T-helper 2 cell treated with Interferon-gamma antibody and Interleukin-4, amounts not matched to agents 5 μg/mL and 100 μg/mL, for 36 hours (primary cell): ENCODE measurements at regions not wholly inside any gene's neighbourhood (a gene's known extent, or its start where the extent isn't known, plus 50 kb on each side); places are given as distances from the start of the nearest gene placed in this dataset.

Experiments used
- DNase-seq: peaks from one replicate; pipeline ENCODE4 v3.0.0; 2021; ENCODE audit warnings: low spot score
- H3K27ac Mint-ChIP-seq: one replicate; pipeline ENCODE4 v1.8.0; 2021; ENCODE audit warnings: mild to moderate bottlenecking, mixed read lengths
- H3K27me3 Mint-ChIP-seq: one replicate; pipeline ENCODE4 v1.8.0; 2021; ENCODE audit warnings: low read depth, mixed read lengths
- H3K36me3 Mint-ChIP-seq: one replicate; pipeline ENCODE4 v1.8.0; 2021; ENCODE audit warnings: low read depth, mixed read lengths
- H3K4me1 Mint-ChIP-seq: one replicate; pipeline ENCODE4 v1.8.0; 2021; ENCODE audit warnings: low read depth, mixed read lengths
- H3K4me3 Mint-ChIP-seq: one replicate; pipeline ENCODE4 v1.8.0; 2022; ENCODE audit warnings: mild to moderate bottlenecking, moderate library complexity, mixed read lengths
- H3K9me3 Mint-ChIP-seq: one replicate; pipeline ENCODE4 v1.8.0; 2021; ENCODE audit warnings: mixed read lengths

GRCh38 chr7:42790196-42790595, 121.7 kb downstream of the C7orf25 start:
- Mint-ChIP-seq H3K27ac (no peak overlapping the region), H3K36me3 (no peaks in the 10 kb centered on the region), H3K9me3 (no peaks in the 10 kb centered on the region), H3K27me3 (no peaks in the 10 kb centered on the region), H3K4me1 (no peaks in the 10 kb centered on the region), H3K4me3 (no peak overlapping the region)
- no peak for DNase-seq

GRCh38 chr7:42774436-42774835, 137.4 kb downstream of the C7orf25 start:
- peaks cover 6% of the 10 kb centered on the region for H3K9me3 Mint-ChIP-seq
- H3K36me3 Mint-ChIP-seq: no peaks in the 10 kb centered on the region
- H3K27ac Mint-ChIP-seq: no peak overlapping the region
- no peaks in the 10 kb centered on the region for H3K4me1 Mint-ChIP-seq
- no peaks in the 10 kb centered on the region for H3K27me3 Mint-ChIP-seq
- no peak overlapping the region for H3K4me3 Mint-ChIP-seq
- DNase-seq: no peak

DNA sequence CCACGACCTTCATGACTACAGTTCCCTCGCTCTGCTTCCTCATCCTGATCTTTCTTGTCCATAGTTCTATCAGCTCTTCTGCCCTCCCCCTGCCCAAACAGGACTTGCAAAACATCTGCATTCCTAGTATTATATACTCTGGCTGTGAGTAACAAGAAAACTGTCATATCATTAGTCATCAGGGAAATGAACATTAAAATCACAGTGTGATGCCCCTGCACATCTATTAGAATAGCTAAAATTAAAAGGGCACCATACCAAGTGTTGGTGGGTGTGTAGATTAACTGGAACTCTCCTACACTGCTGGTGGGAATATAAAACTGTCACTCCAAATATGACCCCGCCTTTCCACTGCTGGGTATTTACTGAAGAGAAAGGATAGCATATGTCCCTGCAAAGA, 141.8 kb downstream of the C7orf25 start:
- DNase-seq: no peak
- H3K4me3 Mint-ChIP-seq: no peak overlapping the region
- H3K27ac Mint-ChIP-seq: no peak overlapping the region
- no peaks in the 10 kb centered on the region for H3K27me3 Mint-ChIP-seq
- no peaks in the 10 kb centered on the region for H3K9me3 Mint-ChIP-seq
- H3K4me1 Mint-ChIP-seq: no peaks in the 10 kb centered on the region
- H3K36me3 Mint-ChIP-seq: no peaks in the 10 kb centered on the region

- Mint-ChIP-seq H3K27ac (no peak overlapping the region), H3K36me3 (no peaks in the 10 kb centered on the region), H3K4me3 (no peak overlapping the region), H3K9me3 (no peaks in the 10 kb centered on the region), H3K27me3 (no peaks in the 10 kb centered on the region), H3K4me1 (no peaks in the 10 kb centered on the region)
- DNase-seq: no peak
Observed at GRCh38 chr7:42768045-42768444, 143.8 kb downstream of the C7orf25 start.

DNA sequence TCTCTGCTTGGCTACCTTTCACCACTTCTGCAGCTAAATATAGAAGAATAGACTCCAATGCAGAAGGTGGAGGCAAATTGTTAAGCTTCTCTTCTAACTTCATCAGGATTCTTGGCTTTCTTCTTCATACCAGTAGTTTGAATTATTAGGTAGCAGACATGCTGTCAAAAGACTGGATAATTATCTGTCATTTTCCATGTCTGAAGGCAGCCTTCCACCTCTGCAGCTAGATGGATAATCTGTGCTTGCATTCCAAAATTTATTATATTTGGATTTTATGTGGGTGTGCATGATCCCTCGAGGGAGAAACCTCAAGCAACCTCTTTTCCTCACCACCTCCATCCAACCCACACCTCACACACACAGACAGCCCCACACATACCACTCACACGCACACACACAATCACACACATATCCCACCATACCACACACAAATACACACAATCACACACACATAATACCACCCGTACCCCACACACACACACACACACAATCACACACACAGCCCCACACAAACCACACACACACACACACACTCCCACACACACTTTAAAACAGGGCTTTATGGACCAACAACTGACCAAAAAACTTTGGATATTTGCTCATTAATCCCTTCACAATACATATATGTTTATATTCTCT, 145.0 kb downstream of the C7orf25 start:
- Mint-ChIP-seq H3K36me3 (no peaks in the 10 kb centered on the region), H3K27ac (no peak overlapping the region), H3K9me3 (no peaks in the 10 kb centered on the region)

DNA sequence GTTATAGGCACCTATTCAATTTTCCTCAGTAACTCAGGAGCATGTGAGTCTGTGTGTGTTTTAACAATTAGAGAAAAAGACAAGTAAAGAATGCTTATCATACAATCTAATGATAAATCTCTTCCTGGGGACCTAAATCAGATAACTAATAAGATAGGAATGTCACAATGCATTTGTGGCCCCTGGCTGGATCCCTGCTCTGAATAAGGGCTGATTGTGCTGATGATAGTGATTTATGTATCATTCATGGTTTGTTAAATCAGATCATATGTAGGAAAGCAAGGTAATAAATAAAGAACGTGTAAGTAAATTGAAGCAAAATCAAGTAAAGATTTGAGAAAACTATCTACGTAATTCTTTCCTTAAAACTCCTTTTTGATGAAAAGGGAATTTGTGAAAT, 145.9 kb downstream of the C7orf25 start:
- Mint-ChIP-seq H3K9me3 (no peaks in the 10 kb centered on the region), H3K36me3 (no peaks in the 10 kb centered on the region), H3K27ac (no peak overlapping the region), H3K27me3 (no peaks in the 10 kb centered on the region), H3K4me1 (no peaks in the 10 kb centered on the region), H3K4me3 (no peak overlapping the region)
- no peak for DNase-seq

More for the DNA sequence above, 145.0 kb downstream of the C7orf25 start:
- Mint-ChIP-seq H3K27me3 (no peaks in the 10 kb centered on the region), H3K4me1 (no peaks in the 10 kb centered on the region), H3K4me3 (no peak overlapping the region)
- no peak for DNase-seq

- DNase-seq: no peak
- H3K27me3 Mint-ChIP-seq: no peaks in the 10 kb centered on the region
- H3K36me3 Mint-ChIP-seq: no peaks in the 10 kb centered on the region
- H3K9me3 Mint-ChIP-seq: no peaks in the 10 kb centered on the region
- H3K4me3 Mint-ChIP-seq: no peak overlapping the region
- H3K27ac Mint-ChIP-seq: no peak overlapping the region
- no peaks in the 10 kb centered on the region for H3K4me1 Mint-ChIP-seq
Observed at GRCh38 chr7:42763137-42763551, 148.7 kb downstream of the C7orf25 start.

DNA sequence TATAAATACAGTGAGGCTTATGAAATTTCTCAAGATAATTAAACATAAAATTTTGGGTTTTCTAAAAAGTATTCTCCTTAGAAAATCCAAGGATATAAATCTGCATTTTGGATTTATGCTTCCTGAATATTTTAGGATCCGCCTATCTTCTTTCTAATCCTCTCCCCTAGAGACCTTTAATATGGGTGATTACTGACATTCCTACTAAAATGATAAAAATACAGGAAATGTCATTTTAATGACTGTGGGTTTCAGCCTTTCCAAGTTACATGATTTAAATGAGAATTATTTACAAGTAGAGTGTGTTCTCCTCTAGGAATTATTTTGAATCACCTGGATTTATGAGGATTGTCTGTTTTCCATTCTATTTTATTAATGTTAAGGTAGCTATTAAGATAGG, 150.4 kb downstream of the C7orf25 start:
- Mint-ChIP-seq H3K9me3 (no peaks in the 10 kb centered on the region), H3K4me3 (no peak overlapping the region), H3K27me3 (no peaks in the 10 kb centered on the region), H3K4me1 (no peaks in the 10 kb centered on the region), H3K36me3 (no peaks in the 10 kb centered on the region), H3K27ac (no peak overlapping the region)
- DNase-seq: no peak

- H3K9me3 Mint-ChIP-seq: no peaks in the 10 kb centered on the region
- DNase-seq: no peak
- H3K27me3 Mint-ChIP-seq: no peaks in the 10 kb centered on the region
- H3K36me3 Mint-ChIP-seq: no peaks in the 10 kb centered on the region
- no peak overlapping the region for H3K4me3 Mint-ChIP-seq
- H3K4me1 Mint-ChIP-seq: no peaks in the 10 kb centered on the region
- no peak overlapping the region for H3K27ac Mint-ChIP-seq
Observed at GRCh38 chr7:42758124-42758523, 153.7 kb downstream of the C7orf25 start.

- DNase-seq: no peak
- Mint-ChIP-seq H3K9me3 (no peaks in the 10 kb centered on the region), H3K27me3 (no peaks in the 10 kb centered on the region), H3K36me3 (no peaks in the 10 kb centered on the region), H3K4me3 (no peak overlapping the region), H3K4me1 (no peaks in the 10 kb centered on the region), H3K27ac (no peak overlapping the region)
Observed at GRCh38 chr7:42756841-42757240, 155.0 kb downstream of the C7orf25 start.

DNA sequence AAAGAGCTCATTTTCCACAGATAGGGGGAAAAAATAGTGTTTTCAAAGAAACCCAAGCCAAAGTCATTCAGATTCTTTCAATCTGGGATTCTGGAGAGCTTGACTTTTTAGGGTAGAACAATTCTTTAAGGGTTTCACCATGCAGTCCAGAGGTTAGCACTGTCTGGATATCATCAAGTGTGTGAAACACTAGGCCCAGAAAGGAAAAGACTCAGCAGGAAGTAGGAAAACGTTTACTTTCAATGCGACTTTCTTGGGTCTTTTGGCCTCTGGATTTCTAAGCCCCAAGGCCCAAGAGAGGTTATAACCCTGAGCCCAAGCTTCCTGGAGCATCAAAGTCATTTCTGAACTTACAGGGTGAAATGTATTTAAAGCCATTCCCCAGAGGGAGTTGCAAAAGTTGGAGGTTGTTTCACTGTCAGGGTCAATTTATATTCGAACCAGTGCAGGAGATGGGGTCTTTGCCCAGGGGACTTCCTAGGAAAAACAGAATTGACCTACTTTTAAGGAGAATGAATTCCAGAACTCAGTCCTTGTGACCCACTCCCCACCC, 158.0 kb downstream of the C7orf25 start:
- H3K36me3 Mint-ChIP-seq: no peaks in the 10 kb centered on the region
- H3K27ac Mint-ChIP-seq: no peak overlapping the region
- DNase-seq: no peak
- H3K9me3 Mint-ChIP-seq: peaks cover 3% of the 10 kb centered on the region
- H3K27me3 Mint-ChIP-seq: no peaks in the 10 kb centered on the region
- no peaks in the 10 kb centered on the region for H3K4me1 Mint-ChIP-seq
- no peak overlapping the region for H3K4me3 Mint-ChIP-seq

- H3K4me3 Mint-ChIP-seq: no peak overlapping the region
- no peak overlapping the region for H3K27ac Mint-ChIP-seq
- no peaks in the 10 kb centered on the region for H3K27me3 Mint-ChIP-seq
- no peak for DNase-seq
- no peaks in the 10 kb centered on the region for H3K4me1 Mint-ChIP-seq
- no peaks in the 10 kb centered on the region for H3K36me3 Mint-ChIP-seq
- H3K9me3 Mint-ChIP-seq: peaks cover 3% of the 10 kb centered on the region
Observed at GRCh38 chr7:42753367-42753766, 158.5 kb downstream of the C7orf25 start.

DNA sequence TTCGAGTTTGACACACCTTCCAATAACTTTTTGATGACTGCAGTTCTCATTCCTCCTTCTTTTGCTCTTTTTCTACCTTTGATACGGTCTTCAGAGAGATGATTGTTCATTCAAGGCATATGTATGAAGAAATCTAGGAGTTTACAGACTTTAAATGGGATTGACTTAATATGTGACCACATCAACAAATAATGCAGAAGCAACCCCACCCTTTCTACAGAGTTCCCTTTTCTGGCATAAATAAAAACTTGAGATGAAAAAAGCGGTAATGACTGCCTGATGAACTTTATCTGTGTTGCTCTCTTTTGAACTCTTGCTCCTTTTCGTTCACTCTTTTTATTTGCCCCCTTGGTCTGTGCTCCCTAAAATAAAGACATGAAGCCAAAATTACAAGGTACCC, 161.7 kb downstream of the C7orf25 start:
- DNase-seq: no peak
- Mint-ChIP-seq H3K27me3 (no peaks in the 10 kb centered on the region), H3K36me3 (no peaks in the 10 kb centered on the region), H3K9me3 (peaks cover 3% of the 10 kb centered on the region), H3K4me1 (no peaks in the 10 kb centered on the region), H3K27ac (no peak overlapping the region), H3K4me3 (no peak overlapping the region)

DNA sequence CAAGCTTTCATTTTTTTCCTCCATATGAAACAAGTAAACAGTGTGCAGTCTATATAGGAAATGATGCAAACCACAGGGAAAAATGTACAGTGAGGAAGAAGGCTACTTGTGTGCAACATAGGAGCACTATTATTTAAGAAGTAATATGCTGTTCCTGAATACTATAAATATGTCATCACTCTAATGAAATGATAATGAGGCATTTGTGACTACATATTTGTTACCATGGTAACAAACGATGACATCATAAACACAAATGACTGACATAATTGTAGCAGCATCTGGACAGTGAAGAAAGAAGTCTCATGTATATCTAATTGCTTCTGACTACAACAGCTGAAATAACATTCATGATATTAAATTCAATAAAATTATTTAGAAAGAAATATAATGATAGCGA, 164.8 kb downstream of the C7orf25 start:
- Mint-ChIP-seq H3K27me3 (no peaks in the 10 kb centered on the region), H3K36me3 (no peaks in the 10 kb centered on the region), H3K4me1 (no peaks in the 10 kb centered on the region), H3K9me3 (peaks cover 3% of the 10 kb centered on the region), H3K4me3 (no peak overlapping the region), H3K27ac (no peak overlapping the region)
- no peak for DNase-seq

GRCh38 chr7:42746214-42746613, 165.7 kb downstream of the C7orf25 start:
- Mint-ChIP-seq H3K4me3 (no peak overlapping the region), H3K36me3 (no peaks in the 10 kb centered on the region), H3K4me1 (no peaks in the 10 kb centered on the region), H3K9me3 (peaks cover 3% of the 10 kb centered on the region), H3K27me3 (no peaks in the 10 kb centered on the region), H3K27ac (no peak overlapping the region)
- DNase-seq: no peak
